ENCODE measurements at regions not wholly inside any gene's neighbourhood (a gene's known extent, or its start where the extent isn't known, plus 50 kb on each side); places are given as distances from the start of the nearest gene placed in this dataset.

DNA sequence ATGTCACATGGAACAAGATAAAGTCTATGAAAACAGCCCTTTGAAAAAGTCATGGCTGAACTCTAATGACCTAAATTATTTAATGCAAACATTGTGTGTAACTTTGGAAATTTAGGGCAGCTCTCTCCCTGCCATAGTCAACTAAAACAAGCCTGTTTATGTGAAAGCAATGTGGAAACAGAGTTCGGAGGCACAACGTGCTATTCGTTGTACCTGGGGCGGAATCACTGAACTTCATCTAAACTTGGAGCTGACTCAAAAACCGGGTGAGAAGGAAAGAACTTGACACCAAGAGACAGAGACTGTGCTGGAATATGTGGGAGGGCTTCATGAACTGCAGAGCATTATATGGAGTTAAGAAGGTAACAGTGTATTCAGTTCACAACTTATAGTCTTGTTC is 764.9 kb upstream of the GOLIM4 start:
- no peak for TF ChIP-seq POLR2A (IDR thresholded peaks at IDR 0.05)
- TF ChIP-seq, protein P1, sequence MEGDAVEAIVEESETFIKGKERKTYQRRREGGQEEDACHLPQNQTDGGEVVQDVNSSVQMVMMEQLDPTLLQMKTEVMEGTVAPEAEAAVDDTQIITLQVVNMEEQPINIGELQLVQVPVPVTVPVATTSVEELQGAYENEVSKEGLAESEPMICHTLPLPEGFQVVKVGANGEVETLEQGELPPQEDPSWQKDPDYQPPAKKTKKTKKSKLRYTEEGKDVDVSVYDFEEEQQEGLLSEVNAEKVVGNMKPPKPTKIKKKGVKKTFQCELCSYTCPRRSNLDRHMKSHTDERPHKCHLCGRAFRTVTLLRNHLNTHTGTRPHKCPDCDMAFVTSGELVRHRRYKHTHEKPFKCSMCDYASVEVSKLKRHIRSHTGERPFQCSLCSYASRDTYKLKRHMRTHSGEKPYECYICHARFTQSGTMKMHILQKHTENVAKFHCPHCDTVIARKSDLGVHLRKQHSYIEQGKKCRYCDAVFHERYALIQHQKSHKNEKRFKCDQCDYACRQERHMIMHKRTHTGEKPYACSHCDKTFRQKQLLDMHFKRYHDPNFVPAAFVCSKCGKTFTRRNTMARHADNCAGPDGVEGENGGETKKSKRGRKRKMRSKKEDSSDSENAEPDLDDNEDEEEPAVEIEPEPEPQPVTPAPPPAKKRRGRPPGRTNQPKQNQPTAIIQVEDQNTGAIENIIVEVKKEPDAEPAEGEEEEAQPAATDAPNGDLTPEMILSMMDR (IDR thresholded peaks at IDR 0.05), result no peak

All from adrenal gland (tissue), 5 donors.